ENCODE measurements at regions not wholly inside any gene's neighbourhood (a gene's known extent, or its start where the extent isn't known, plus 50 kb on each side); places are given as distances from the start of the nearest gene placed in this dataset.

DNA sequence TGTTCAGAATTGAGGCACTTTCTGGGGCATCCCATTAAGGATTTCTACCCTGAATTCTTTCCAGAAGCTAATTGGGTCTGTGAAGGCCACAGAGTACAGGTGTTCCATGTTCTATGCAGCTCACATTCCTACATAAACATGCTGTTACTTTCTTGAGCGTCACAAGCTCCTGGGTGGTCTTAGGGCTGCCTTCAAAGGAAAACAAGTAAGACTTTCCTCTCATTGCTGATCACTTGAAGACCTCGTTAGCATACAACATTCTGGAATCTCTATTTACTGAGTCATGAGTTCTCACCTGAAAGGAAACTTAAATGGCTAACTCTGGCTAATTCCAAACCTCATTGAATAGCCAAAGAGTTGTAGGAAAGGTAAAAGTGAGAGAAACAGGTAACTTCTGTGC is 63.0 kb upstream of the HMGA2 start (continued):
- TF ChIP-seq TFAM (CRISPR knock-in tag; conservative IDR thresholded peaks at IDR 0.05): no peak
- TF ChIP-seq ZNF407 (IDR thresholded peaks at IDR 0.05; ENCODE audit: low read depth): no peak
- TF ChIP-seq ZNF232 (CRISPR knock-in tag; IDR thresholded peaks at IDR 0.05): no peak
- no peak for TF ChIP-seq SMARCC2 (IDR thresholded peaks at IDR 0.05; ENCODE audit: low read depth)
